CD4-positive, alpha-beta T cell treated with Interleukin-17A for 4 hours (primary cell): ENCODE measurements at regions not wholly inside any gene's neighbourhood (a gene's known extent, or its start where the extent isn't known, plus 50 kb on each side); places are given as distances from the start of the nearest gene placed in this dataset.

Experiments
- DNase-seq: peaks from one replicate; pipeline ENCODE4 v3.0.0-alpha.2; 2020; ENCODE audit warnings: mixed read lengths

DNA sequence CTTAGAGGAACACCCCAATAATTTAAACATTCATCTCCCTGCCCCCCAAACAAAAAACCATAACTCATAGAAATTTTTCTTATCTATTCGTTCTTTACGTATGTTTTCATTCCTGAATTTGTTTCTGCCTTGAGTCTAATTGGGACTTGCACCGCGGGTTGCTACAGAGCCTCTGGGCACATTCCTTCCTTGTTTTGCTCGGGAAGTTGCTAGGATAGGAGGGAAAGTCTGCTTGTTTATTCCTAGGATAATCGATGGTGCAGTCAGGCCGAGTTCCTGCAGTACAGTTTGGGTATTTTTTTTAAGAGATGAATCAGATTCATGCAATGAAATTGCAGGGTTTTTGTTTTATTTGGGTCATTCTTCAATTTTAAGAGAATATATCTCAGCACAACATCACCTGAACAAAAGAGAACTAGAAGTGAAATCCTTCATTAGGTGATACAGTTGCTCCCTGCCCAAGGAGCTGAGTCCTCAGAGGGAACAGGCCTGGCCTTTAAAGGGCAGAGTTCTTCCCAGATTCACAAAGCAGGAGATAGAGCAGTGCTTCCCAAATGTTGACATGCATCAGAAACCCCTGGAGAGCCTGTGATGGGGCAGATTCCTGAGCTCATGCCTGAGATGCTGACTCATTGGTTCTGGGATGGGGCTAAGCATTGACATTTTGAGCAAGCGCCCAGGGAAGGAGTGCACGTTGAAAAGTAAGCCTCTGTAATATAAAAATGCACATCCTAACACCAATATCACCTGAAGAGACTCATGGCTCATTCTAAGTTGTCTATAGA, 114.9 kb upstream of the FAM9B start:
- DNase-seq: no peak

DNA sequence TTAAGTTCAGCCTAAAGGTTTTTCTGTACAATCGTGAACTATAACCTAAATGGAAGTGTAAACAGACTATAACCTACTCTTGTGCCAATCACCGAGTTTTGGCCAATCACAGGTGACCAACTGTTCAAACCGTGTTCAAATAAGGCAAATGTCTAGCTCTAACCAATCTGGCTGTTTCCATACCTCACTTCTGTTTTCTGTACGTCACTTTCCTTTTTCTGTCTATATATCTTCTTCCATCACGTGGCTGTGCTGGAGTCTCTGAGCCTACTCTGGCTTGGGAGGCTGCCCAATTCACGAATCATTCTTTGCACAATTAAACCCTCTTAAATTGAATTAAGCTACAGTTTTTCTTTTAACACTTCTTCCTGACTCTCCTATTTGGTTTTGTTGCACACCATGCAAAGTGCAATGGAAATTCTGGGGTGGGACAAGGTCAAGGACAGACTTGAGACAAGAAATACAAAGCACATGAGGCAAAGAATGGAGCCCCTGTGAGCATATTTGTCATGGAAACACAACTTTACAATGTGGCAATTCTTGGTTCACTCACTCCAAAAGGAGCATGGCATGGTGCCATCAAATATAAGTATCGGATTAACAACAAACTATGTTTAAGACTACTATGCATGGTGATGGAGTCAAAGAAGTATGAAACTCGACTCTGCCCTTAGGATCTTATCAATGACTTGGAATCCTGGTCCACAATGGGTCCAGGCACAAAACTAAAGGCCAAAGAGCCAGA, 115.7 kb upstream of the FAM9B start:
- no peak for DNase-seq

DNA sequence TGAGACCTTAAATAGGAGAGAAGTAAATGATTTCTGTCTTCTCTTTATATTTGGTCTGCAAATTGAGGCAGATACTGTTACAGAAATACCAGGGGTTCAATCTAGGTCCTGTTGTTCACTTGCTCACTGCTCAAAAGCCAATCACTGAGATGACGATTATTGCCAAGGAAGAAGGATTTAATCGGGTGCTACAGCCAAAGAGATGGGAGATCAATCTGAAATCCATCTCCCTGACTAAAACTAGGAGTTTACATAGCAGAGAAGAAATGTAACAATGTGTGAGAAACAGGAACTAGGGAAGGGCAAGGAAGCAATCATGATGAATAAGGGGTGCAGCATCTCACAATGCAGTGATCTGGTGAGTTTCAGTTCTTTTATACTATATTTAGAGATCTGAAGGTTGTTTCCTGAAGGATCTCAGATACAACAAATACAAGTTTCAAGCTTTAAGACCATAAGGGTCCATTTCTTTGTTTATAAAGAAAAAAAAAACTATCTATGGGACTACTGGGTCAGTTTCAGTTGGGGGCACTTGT, 117.9 kb upstream of the FAM9B start:
- no peak for DNase-seq

DNA sequence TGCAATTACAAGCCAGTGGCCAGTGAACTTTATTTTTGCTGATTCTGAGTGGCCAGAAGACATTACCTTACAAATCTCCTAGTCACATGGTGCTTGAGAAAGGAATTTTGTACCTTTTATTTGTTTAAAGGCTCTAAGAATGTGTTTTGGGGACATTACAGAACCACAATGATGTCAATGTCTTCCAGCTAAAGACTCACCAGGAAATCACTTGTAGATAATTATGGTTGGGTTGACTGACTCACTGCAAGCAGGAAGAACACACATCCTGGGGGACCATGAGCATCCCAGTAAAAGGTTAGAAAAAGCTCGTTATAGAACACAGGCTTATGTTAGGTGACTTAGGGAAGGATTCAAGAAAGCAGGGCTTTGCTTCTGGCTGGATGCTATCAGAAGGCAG, 119.4 kb upstream of the FAM9B start:
- no peak for DNase-seq

DNA sequence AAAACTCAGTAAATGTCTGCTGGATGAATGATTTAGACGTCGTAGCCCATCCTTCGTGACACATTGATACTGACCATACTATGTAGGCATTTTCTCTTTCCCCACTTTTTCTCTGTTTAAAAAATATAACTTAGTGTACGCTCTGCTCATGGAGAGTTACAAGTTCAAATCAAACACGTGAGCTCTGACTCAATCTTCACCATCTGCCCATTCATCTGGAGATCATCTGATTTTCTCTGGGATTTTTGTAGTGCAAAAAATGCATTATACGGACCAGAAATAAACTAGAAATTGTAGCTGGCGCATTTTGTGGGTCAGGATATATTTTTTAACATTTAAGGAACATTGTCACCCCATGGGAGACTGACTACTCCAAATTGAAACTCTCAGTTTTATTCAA, 124.7 kb upstream of the FAM9B start:
- DNase-seq: no peak

DNA sequence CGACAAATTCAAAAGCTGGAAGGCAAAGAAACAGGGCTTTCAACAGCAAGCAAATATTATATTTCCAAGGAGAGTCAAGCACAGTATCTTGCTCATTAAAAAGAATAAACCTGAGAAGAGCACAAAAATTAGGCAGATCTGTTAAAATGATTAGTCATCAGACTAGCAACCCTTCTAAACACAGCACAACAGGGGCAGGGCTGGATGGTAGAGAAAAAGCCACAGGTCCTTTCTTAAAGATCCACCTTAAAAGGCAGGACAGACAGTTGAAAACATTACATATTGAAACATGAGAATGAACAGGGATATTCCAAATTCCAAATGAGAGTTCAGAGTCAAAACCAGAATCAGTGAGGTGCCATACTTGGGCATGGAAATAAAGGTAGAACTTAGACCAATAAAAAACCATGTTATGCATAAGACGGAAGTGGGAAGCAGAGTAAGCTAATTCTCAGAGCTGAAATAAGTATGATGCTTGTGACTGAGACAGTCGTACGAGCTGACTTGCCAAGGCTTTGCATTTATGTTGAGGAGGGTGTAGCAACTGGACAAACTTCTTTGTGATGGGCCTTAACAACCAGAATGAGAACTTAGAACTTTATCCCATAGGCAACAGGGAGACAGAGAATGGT, 126.9 kb upstream of the FAM9B start:
- no peak for DNase-seq

DNA sequence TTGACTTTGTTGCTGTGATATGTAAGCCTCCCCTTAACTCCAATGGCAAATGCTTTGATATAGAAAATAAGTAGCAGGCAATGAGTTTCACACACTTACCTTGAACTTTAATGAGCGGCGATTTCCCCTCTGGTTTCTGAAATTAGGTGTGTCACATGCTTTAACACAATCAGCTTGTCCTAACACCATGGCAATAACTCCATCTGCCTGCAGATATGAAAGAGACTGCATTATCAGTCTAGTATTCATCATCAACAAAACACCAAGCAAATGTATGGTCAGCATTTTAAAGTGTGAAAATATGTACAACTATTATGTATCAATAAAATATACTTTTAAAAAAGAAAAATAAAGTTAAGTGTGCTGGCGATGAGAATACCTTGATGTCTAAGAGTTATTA, 128.8 kb upstream of the FAM9B start:
- no peak for DNase-seq

DNA sequence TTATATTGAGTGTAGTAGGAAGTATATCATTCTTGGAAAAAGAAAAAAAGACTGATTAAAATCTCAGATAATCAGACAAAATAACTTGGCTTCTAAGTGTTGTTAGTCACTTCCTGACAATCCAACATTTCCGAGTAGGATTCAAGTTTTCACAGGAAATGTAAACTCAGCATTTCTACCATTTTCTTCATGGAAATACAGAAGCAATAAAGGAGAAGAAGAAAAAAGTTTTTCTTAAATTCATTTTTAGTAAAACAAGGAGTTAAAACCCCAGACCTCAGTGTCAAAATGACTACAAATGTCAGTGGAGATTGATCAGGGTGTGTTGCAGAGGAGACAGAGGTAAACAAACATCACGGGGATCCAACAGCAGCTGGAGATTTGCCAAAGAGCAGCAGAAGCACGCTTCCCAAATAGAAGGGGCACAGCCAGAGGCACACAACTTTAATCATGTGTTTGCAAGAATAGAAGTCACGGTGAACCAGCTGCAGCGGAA, 129.3 kb upstream of the FAM9B start:
- DNase-seq: no peak

DNA sequence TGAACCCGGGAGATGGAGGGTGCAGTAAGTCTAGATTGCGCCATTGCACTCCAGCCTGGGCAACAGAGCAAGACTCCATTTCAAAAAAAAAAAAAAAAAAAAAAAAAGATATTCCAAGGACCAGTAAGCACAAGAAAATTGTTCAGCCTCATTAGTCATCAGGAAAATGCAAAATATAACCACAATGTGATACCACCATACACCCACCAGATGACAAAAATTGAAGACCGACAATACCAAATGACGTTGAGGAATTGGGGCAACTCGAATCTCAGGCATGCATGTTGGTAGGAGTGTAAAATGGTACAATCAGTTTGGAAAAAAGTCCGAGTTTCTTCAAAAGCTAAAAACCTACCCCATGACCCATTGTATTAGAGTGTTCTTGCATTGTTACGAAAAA, 130.2 kb upstream of the FAM9B start:
- DNase-seq: no peak

DNA sequence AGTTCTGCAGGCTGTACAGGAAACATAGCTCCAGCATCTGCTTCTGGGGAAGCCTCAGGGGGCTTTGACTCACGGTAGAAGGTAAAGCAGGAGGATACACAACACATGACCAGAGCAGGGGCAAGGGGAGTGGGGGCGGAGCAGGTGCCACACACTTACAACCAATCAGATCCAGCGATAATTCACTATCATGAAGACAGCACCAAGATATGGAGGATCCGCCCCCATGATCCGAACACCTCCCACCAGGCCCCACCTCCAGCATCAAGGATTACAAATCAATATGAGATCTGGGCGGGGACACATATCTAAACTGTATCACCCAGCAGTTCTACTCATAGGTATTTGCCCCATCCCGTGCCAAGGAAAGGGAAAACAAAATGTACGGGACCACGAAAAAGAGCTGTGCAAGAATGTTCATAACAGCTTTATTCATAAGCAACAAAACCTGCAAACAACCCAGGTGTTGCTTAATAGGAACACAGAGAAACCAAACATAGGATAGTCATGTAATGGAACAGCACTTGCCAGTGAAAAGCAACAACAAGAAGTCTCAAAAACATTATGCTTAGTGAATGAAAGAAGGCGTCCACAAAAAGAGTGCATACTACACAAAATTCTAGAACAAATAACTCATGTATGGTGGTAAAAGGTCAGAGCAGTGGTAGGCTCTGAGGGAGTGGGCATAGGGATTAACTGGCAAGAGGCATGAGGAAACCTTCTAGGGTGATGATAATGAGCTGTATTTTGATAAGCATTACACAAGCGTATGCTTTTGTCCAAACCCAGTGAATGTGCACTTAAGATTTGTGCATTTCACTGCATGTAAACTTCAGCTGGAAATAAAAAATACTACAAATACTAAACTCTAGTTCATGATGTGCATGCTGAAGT, 130.9 kb upstream of the FAM9B start:
- peak; percentile 3 for DNase-seq

DNA sequence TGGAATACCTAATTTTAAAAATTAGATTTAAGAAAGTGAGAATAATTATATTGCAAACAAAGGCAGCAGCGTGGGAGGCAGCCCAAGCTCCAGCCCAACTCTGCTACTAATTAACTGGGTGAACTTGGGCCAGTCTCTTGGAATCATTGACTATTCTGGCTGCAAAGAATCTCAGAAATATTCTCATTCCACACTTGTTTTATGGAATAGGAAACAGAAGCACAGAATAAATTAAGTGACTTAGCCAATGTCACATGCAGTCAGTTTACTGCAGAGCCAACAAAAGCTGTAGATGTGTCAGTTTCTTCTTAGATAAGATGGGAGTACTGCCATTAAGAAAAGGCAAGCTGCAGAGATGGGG, 132.6 kb upstream of the FAM9B start:
- no peak for DNase-seq

DNA sequence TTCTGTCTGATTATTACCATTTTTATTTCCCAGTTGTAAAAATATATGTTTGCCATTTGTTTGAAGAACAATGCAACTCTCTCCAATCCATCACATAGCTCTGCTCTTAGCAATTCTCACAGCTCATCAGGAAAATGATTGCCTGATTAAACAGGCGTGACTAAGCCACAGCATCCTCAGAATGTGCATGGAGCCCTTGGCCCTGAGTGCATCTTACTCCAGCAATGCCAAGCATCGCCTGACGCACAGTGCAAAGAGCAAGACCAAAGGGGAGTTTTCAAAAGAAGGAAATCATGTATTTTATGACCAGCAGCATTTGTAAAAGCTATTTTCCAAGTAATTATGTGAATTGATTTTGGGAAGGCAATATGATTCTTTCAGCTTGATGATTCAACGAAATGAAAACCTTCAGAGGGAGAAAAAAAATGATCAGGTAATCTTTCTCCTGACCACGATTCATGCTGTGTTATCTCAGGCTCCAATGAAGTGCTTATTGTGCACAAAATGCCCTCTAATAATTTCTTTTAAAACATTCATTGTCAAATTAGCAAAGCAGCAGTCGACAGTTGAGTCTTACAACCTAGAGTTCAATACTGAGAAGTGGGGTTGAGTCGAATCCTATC, 138.0 kb upstream of the FAM9B start:
- DNase-seq: no peak

DNA sequence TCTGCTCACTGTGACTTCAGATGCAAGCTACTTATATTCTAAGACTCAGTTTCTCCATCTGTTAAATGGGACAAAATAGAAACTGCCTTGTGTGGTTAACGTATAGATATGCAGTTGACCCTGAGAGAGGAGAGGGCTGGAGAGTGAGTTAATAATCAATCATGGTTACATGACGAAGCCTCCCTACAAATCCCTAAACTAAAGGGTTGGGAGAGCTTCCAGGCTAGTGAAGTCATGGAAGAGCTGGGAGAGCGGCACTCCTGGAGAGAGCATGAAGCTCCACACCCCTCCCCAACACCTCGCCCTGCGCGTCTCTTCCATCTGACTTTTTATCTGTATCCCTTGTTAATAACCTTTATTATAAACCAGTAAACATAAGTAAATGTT, 138.5 kb upstream of the FAM9B start:
- no peak for DNase-seq

DNA sequence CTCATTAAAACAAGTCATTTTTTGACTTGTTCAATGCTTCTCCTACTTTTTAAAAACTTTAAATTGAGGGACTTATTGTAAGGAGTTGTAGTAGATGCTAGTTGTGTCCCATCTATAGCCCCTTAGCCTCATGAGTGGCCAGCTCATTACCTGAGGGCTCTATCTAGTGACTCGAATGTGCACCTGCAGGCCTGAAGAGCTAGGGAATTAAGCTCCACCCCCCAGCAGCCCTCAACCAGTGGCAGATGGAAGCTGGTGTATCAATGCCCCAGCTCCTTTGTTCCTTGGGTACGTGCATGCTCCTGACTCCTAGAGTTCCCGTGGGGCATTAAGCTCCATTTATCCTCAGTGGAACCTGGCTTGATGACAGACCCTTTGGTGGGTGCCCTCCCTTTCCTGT, 146.7 kb upstream of the FAM9B start:
- DNase-seq: peak; percentile 6

DNA sequence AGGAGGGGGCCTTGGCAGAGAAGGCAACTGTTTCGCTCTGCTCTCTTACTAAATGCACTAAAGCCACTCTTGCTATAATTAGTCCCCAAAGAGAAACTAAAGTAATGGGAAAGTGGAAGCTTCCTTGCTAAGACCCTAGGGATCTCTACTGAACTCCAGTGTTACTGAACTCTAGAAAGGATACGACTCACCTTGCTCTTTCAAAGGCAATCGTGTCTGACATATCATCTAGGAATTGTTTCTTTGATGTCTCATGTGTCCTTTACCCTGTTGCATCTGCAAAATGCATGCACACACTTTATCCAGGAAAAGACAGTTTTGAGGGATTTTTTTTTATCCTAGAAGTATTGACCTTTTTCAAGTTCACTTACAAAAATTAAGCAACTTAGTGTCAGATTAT, 148.1 kb upstream of the FAM9B start:
- DNase-seq: no peak

DNA sequence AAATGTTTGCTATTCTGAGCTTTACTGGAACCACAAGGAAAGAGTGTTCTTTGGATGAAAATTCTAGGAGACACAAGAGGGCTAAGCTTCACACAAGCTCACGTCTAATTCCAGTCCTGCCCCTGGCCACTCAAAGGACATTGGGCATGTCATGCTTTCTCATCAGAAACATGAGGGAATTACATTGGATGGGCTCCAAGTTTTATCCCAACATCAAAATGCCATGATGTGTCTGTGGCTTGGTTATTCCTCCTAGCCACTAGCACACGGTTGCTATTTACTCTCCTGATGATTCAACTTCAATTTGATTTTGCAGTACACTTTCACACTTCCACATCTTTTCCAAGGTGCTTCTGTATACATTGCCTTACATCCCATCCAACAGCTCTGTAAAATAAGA, 149.6 kb upstream of the FAM9B start:
- no peak for DNase-seq

DNA sequence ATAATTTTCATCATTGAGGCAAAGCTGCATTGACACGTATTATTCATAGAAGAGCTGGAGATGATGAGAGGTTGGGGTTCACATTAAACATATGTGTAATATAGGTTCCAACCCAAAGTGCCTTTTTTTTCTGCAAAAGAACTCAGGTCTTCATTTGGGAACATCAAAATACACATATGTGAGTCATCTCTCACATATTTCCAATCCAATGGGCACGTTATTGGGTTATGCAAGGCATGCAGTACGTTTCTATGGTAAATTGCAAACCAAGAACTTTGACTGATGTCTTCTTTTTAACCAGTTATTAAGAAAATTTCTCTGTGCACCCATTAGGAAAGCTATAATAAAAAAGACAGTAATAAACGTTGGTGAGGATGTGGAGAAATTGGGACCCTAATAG, 150.3 kb upstream of the FAM9B start:
- no peak for DNase-seq

DNA sequence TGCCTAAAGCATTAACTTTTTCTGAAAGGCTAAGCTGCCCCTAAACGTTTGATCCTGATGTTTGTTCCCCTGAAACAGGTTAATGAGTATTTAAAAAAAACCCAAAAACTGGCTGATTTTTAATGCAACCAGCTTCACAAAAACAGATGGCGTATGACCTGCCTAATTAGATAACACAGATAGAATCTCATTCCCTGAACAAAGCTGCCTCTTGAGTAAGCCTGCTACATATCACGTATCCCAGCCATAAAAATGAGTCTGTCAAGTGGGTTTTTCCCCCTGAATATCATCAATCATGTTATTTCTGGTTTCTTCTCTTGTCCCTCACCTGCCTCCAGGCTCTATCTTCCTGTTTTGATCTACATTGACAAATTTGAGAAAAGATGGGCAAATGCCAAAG, 154.2 kb upstream of the FAM9B start:
- no peak for DNase-seq

DNA sequence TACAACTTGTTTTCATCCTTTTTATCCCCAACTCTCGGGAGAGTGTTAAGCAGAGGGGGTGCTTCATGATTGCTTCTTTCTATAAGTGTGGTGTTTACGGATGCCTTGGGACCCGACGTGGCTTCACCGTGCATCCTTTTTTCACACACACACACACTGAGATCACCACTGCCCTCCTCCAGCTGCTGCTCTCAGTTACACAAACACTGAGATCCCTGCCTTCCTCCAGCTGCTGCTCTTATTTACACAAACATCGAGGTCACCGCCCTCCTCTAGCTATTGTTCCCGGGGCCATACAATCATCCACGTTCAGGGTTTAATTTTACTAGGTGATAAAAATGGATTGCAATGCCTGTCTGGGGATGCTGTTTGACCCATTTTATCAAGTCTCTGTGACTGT, 155.4 kb upstream of the FAM9B start:
- DNase-seq: no peak

DNA sequence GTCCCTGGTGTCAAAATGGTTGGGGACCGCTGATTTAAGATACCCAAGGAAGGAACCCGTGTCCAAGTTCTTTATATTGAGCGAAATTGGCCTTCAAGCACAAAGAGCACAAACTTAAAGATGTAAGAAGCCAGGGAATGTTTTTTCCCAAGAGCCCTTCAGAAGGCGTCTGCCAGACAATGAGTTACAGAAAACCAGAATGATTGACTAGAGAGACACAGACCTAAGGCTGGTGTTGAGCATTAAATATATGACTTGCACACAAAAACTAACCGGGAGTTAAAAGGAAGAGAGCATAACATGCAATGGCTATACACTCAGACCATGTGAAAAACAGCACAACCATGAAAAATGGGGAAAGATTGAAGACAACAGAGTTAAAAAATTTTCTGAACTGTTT, 157.5 kb upstream of the FAM9B start:
- DNase-seq: no peak

DNA sequence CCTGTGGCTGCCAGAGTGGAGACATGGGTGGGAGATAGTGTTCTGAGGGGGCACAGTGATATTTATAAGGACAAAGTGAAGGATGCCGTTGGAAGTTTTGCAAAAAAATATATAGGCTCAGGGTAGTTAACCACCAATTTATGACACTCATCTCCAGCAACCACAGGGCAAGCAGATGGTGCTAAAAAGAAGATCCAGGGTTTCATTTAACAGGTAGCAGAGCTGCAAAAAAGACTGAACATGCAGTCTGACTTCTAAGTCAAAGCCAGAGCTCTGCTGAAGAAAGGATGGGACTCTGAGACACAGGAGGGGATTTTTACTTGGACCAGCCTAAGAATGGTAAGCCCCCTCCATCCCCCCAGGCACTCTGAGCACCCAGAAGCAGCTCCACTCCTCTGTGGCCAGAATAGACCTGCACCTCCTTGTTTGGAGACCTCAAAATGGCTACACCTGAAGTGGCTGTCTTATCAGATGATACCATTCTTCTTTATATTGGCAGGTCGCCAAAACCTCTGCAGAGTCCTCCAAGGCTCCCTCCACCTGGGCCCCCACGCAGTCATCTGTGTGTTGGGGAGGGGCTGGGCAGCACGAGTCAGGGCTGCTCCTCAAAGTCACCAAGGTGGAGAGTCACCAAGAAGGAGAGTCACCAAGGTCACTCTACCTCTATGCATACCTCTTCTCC, 161.4 kb upstream of the FAM9B start:
- peak; percentile 5 for DNase-seq
